ENCODE measurements at regions not wholly inside any gene's neighbourhood (a gene's known extent, or its start where the extent isn't known, plus 50 kb on each side); places are given as distances from the start of the nearest gene placed in this dataset.
A peak's percentile ranks its signal among the peaks of the same experiment; 100 is the strongest.

DNA sequence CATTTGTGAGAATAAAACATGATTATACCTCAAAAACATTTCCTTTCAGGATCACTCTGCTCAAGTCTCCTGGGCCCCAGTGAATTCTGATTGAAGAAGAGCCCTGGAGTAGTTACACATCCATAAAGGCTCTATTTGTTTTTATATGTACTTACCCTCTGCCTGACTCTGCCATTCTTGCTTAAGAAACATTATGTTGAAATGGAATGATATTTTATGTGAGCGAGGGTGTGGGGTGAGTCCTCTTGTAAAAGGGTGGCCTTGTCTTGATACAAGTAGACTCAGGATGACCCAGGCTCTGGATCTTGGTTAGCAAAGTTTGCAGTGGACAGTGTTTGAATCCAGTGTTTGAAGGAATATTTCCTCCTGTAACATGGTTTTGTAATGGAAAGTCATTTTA is 215.4 kb upstream of the PREP start:
- H3K9me3 ChIP-seq: no peaks in the 10 kb centered on the region
- TF ChIP-seq, protein P1, sequence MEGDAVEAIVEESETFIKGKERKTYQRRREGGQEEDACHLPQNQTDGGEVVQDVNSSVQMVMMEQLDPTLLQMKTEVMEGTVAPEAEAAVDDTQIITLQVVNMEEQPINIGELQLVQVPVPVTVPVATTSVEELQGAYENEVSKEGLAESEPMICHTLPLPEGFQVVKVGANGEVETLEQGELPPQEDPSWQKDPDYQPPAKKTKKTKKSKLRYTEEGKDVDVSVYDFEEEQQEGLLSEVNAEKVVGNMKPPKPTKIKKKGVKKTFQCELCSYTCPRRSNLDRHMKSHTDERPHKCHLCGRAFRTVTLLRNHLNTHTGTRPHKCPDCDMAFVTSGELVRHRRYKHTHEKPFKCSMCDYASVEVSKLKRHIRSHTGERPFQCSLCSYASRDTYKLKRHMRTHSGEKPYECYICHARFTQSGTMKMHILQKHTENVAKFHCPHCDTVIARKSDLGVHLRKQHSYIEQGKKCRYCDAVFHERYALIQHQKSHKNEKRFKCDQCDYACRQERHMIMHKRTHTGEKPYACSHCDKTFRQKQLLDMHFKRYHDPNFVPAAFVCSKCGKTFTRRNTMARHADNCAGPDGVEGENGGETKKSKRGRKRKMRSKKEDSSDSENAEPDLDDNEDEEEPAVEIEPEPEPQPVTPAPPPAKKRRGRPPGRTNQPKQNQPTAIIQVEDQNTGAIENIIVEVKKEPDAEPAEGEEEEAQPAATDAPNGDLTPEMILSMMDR (IDR thresholded peaks at IDR 0.05): no peak
- no peak for TF ChIP-seq POLR2A (IDR thresholded peaks at IDR 0.05)
- no peak for DNase-seq
- no peak overlapping the region for H3K4me3 ChIP-seq (replicated peaks in 1 of 3)
- no peaks in the 10 kb centered on the region for H3K27me3 ChIP-seq
- intact Hi-C loops (cut with DNase I): no loop called here
- 96% methylated on average over 1 of the region's 1 CpG for WGBS, 2 donors
- H3K36me3 ChIP-seq: no peaks in the 10 kb centered on the region
- H3K27ac ChIP-seq: no peak overlapping the region
- H3K4me1 ChIP-seq: no peaks in the 10 kb centered on the region

DNA sequence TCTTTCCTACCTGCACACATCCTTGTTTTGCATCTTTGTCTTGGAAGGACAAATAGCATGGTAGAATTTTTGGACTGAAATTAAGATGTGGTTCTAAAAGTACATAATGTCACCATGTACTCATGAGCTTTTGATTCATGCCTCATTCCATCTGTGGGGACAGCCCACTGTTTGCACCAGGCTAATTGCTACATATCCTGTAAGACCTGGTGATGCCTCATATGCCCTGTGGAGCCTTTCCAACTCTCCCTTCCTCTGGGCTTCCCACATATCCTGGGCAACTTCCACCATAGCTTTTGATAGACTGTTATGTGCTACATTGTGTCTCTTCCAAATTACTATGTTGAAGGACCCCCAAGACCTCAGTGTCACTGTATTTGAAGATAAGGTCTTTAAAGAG is 213.6 kb upstream of the PREP start:
- Histone ChIP-seq H3K36me3 (no peaks in the 10 kb centered on the region), H3K27me3 (no peaks in the 10 kb centered on the region), H3K4me3 (replicated peaks in 1 of 3) (no peak overlapping the region), H3K4me1 (no peaks in the 10 kb centered on the region), H3K27ac (no peak overlapping the region), H3K9me3 (no peaks in the 10 kb centered on the region)
- TF ChIP-seq, protein P1 (IDR thresholded peaks at IDR 0.05): no peak
- TF ChIP-seq POLR2A (IDR thresholded peaks at IDR 0.05): no peak
- intact Hi-C loops (cut with DNase I): no loop called here
- DNase-seq: no peak

DNA sequence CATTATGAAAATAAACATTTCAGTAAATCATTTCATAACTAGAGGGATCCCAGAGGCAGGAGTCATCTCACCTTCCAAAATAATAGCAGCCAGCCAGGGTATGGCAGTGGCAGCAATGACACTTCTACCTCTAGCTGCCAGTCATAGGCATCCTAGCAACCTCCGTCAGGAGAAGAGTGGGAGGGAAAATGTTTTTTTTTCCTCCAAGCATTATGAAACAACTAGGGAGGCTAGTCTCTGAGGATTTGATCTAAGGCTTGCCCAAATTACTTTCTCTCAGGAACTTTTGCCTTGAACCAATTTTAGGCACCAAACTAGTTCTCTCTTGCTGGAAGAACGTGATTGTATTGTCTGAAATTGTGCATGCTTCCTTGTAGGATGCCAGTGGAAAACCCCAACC is 208.7 kb upstream of the PREP start:
- Histone ChIP-seq H3K4me3 (replicated peaks in 1 of 3) (no peak overlapping the region), H3K36me3 (no peaks in the 10 kb centered on the region), H3K9me3 (no peaks in the 10 kb centered on the region), H3K27ac (no peak overlapping the region), H3K4me1 (peaks cover 0 to 4% of the 10 kb centered on the region in 2 donors), H3K27me3 (no peaks in the 10 kb centered on the region)
- TF ChIP-seq, protein P1 (IDR thresholded peaks at IDR 0.05): no peak
- TF ChIP-seq POLR2A (IDR thresholded peaks at IDR 0.05): no peak
- intact Hi-C loops (cut with DNase I): no loop called here
- DNase-seq: no peak
- 48 to 66% methylated on average over 2 of the region's 2 CpGs for WGBS, 2 donors

DNA sequence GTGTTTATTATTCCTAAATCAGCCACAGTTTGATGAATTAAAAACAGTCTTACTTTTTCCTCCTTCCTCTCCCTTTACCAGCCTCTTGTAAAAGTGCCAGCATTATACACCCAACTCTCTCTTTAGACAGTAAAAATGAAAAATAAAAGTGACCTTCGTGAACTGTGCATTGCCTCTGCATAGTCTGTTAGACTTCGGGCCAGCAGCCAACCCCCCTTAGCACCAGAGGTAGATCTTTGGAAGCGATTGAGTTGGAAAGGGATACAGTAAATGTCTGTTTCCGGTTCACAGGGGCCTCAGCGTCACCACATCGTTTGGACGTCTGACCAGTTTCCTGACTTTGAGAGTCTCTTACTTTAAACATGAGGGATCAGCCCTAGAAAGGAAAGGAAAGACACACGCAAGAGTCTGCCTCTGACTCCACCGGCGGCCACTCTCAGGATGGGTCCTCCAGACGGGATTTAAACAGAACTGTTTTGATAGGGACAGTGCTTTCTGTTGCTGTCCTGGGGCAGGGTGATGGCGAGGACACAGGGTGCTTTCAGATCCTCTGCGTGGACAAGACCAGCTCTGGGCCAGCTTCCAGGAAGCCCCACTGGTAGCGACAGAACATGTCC is 206.6 kb upstream of the PREP start:
- 22 to 24% methylated on average over 13 to 14 of the region's 14 CpGs for WGBS, 2 donors
- peak; percentile 26 to 33 for DNase-seq
- no peaks in the 10 kb centered on the region for H3K36me3 ChIP-seq
- TF ChIP-seq, protein P1 (IDR thresholded peaks at IDR 0.05): no peak
- no peak for TF ChIP-seq POLR2A (IDR thresholded peaks at IDR 0.05)
- peak overlapping the region in 2 of 3 donors; percentile 35 to 56 for H3K27ac ChIP-seq
- H3K9me3 ChIP-seq: no peaks in the 10 kb centered on the region
- no peaks in the 10 kb centered on the region for H3K27me3 ChIP-seq
- H3K4me3 ChIP-seq (replicated peaks in 1 of 3): no peak overlapping the region
- peaks cover 0 to 4% of the 10 kb centered on the region in 2 donors for H3K4me1 ChIP-seq
- intact Hi-C loops (cut with DNase I): no loop called here

DNA sequence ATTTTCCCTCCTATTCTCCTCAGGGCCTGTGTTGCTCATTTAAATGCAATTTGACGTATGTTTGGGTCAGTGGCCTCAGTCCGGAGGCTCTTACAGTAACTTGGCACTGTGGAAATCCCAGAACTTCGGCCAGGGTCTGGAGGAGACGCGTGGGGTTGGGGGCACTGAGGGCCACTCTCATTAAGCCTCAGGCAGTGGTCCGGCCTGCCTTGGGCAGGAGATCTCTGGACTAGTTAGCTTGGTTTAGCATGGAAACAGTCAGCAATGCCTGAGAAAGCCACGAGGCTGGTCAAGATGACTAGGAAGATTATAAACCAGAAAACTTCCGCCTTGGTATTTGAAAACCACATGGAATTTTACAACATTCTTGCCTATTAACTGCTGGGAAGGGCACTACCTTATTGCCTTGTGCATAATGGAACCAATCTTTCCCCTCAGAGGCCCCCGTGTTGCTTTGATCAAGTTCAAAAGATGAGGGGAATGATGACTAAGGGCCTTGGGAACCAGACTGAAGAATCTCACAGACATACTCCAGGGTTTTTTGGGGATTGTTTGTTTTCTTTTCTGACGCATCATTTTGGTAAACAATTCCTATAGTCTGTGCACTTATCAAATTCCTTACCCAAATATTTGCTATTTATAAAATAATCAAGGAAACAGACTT is 206.0 kb upstream of the PREP start:
- 84 to 91% methylated on average over 10 of the region's 10 CpGs for WGBS, 2 donors
- Histone ChIP-seq H3K9me3 (no peaks in the 10 kb centered on the region), H3K27me3 (no peaks in the 10 kb centered on the region), H3K4me1 (peaks cover 0 to 10% of the 10 kb centered on the region in 2 donors), H3K4me3 (replicated peaks in 1 of 3) (no peak overlapping the region), H3K27ac (peak overlapping the region in 2 of 3 donors; percentile 35 to 56), H3K36me3 (no peaks in the 10 kb centered on the region)
- intact Hi-C loops (cut with DNase I): no loop called here
- TF ChIP-seq, protein P1 (IDR thresholded peaks at IDR 0.05): no peak
- no peak for TF ChIP-seq POLR2A (IDR thresholded peaks at IDR 0.05)
- DNase-seq: no peak

Measured in thyroid gland (tissue), 4 donors.